GM18508 (cell line): ENCODE measurements at regions not wholly inside any gene's neighbourhood (a gene's known extent, or its start where the extent isn't known, plus 50 kb on each side); places are given as distances from the start of the nearest gene placed in this dataset.

ENCODE experiments used
- ATAC-seq: cut with Tn5 transposase; IDR thresholded peaks from one replicate; pipeline ENCODE4 v1.9.1; 2021; ENCODE audit warnings: moderate number of reproducible peaks; ENCODE audit not compliant: insufficient read depth, unreplicated experiment

DNA sequence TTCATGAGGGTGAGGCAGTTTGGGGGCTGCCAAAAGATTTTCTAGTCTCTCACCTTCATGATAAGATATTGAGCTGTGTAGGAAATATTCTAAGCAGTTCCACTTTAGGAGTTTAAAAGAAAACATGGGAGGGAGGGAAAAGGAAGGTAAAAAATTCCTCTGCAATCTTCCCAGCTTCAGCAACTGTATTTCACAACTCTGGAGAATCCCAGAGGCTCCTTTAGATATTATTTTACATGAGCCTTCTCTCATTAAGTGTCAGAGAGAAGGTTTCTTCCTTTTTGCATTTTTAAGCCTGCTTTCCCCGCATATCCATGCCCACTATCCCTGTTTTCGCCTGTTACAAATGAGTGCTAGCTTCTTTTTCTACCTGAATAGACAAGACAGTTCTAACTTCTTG is 289.4 kb downstream of the CHRM3 start:
- no peak for ATAC-seq

DNA sequence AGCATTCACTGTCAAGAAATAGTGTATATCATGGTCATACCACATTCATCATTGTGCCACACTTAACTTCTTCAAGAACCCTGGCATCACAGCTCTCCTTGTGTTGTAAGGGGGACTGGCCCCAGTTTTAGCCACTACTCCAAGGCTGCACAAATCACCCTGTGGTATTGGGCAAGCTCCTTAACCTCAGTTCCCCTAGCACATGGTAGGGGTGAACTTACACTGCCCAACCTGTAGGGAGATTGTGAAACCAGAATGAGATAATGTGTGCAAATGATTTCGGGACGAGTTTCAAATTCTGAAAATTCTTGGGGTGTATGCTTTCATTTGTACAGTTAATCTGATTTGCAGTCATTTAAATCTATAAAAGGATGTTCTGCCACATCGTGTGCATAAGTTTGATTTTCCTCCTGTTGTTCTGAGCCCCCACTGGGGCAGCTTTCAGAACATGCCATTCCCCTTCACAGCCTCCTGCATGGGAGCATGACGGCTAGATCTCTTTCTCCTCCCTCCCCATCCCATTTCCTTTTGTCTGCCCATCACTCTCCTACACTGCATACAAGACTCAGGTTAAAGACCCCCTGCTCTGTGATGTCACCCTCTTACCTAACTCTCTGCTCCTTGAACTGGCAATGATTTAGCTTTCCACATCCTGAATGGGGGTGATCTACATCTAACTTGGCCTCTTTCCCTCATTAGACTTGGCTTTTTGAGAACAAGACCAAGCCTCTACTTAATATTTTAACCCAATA is 290.3 kb downstream of the CHRM3 start:
- ATAC-seq: no peak

DNA sequence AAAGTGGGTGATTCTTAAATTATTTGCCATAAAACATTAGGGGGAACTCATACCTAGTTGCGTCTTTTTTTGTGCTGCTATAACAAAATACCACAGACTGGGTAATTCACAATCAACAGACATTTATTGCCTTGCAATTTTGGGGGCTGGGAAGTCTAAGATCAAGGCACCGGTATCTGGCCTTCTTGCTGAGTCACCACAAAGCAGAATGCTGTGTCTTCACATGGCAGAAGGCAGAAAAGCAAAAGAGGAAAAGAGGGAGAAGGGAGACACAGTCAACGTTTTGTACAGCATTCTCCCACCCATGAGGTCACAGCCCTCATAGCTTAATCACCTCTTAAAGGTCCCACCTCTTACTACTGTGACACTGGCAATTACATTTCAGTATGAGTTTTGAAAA is 291.0 kb downstream of the CHRM3 start:
- ATAC-seq: no peak

DNA sequence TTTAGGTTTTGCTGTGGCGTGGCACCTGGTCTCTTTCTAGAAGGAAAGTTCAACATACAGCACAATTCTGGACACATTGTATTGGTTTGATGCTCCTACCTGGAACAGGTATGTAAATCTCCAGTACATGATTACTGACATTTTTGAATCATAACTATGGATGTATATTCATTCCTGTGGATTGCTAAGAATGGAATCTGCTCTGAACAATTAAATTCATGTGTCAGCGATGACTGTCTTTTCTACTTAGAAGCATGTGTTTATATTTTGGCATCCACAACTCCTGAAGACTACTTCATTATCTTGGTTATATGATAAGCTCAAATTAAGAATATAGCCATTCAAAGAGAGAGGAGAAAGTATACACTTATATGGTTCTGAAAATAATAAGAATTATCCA is 291.8 kb downstream of the CHRM3 start:
- no peak for ATAC-seq

DNA sequence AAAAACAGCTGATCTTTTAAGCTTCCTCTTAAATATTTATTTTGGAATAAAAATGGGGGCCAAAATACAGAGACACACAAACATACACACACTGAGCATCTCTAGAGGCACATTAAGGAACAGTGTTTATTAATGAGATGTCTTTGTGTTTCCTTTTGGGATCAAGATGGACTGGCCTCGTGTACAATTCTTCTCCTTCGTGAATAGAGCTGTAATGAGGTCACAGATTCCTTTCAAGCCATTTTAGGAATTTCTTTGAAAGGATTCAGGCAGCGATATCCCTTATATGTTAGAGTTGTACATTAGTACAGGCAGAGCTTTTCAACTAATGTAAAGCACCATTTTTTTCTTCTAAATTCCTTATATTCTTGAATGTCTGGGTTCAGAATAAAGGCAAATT is 295.7 kb downstream of the CHRM3 start:
- ATAC-seq: no peak

DNA sequence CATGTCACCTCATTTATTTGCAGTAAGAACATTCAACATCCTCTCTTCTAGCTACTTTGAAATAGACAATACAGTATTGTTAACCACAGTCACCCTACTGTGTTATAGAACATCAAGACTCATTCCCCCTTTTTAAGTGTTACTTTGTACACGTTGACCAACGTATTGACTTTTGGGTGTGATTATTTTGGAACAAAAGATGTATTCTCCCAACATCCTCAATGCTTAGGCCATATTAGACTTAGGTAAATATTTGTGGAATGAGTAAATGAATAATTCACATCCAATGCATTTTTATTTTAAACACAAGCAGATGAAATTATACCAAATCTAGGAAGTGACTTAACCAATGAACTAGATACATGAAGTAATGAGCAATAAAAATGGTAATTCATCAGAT is 296.6 kb downstream of the CHRM3 start:
- no peak for ATAC-seq

DNA sequence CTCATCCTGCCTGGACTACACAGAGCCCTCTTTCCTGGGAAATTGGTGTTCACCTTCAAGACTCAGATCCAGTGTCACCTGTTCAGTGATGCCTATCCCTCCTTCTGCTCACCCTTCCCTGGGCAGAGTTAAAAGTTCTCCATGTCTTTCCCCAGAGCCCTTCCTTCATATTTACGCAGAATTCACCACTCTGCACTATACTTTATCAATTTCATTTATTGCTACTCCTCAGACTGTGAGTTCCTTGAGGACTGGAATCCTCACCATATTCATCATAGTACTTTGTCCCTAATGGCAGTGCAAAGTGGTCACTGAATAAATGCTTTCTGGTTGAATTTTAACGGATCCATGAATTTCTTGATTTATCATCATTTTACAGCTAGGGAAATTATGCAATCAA is 300.0 kb downstream of the CHRM3 start:
- no peak for ATAC-seq

DNA sequence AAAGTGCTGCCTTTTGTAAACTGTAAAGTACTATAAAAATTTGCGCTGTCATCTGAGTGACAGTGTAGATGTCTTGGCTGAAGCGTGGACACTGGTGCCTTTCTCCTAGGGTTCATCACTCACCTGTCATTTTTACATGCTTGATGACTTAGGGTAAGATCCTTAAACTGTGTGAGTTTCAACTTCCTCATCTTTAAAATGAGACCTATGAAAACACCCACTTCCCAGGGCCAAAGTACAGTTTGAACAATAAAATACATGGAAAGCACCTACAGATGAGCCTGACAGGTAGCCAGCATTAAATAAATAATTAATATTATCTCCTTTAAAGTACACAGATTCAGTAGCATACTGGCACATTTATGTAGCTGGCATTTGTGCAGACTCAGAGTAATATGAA is 309.9 kb downstream of the CHRM3 start:
- ATAC-seq: no peak

DNA sequence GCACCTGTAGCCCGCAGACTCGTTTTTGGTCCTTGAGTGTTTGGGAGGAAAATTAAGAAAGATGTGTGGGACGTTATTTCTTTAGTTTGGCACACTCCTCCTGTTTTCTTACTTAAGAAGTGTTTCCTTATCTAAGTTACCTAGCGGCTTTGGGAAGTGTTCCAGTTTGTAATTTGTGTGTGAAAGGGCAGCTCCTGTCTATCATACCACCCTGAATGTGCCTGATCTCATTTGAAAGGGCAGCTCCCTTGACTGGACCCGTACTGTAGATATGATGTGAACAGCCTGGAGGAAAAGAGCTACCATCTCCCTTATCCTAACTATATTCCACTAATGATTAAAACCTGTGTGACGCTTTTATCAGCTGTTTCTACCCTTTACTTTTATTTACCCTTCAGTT is 314.3 kb downstream of the CHRM3 start:
- no peak for ATAC-seq

DNA sequence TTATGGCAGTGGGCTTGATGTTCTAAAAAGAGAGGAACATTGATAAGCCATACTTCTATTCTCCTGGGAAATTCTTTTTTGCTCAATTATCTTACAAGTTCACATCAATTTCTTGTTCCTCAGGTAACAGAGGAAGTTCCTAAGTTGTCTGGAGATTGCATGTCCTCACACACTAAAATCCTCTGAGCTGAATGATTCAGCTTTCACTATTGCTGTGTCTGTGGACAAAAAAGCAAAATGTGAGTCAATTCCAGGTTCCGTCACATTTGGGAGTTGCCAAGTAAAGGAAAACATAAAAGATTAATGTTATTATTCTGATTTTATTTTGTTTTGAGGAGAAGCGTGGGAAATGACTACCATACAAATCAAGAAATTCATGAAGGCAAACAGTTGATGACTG is 316.7 kb downstream of the CHRM3 start:
- ATAC-seq: no peak

DNA sequence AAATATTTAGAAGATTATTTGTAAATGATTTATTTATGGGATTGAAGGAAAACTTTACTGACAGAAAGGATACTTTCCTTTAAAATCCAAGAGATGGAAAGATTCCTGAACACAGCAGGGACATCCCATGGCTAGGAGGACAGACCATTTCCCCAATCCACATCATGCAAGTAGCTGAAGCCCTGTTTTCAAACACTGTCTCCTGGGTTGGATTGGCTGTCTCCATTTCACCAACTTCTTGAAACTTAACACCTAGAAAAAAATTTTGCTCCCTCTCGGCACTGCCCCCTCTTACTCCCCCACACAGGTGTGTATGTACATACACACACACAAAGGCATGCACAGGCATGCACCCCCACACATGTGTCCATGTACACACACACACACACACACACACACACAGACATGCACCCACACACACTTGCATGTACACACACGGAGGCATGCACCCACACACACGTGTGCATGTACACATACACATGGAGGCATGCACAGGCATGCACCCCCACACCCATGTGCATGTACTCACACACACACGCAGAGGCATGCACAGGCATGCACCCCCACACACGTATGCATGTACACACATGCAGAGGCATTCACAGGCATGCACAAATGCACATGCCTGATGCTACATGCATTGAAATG is 320.0 kb downstream of the CHRM3 start:
- ATAC-seq: no peak

DNA sequence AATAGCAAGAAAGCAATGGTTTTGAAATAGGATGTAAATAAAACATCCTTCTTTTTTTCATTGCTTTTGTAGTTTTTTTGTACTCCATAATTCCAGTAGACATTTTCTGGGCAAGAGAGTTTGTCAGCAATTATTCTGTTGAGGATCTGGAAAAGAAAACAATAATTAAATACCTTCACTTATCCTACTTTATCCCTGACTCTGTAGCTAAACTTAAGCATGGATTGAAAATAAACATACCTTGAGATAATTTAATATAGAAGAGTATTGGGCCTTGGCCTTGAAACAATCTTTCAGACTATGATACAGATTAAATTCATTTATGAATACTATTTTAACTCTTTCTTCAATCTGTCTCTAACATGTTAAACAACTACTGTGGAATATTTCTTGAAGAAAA is 321.2 kb downstream of the CHRM3 start:
- no peak for ATAC-seq

DNA sequence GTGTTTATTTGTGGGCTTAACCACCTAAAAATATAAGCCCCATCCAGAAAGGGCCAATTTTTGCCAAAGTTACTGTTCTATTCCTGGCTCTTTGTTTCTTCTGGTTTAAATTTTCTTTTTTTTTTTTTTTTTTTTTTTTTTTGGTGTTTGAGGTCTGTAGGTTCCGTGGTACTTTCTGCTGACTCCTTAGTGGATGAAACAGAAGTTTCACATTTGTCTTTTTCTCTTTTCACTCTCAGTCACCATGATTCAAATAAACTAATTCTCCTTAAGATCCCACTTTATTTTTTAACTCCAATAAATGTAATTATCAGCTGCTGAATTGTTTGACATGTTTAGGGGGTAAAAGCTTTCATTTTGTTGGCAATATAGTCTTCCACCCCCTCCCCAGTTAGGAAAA is 322.3 kb downstream of the CHRM3 start:
- no peak for ATAC-seq

DNA sequence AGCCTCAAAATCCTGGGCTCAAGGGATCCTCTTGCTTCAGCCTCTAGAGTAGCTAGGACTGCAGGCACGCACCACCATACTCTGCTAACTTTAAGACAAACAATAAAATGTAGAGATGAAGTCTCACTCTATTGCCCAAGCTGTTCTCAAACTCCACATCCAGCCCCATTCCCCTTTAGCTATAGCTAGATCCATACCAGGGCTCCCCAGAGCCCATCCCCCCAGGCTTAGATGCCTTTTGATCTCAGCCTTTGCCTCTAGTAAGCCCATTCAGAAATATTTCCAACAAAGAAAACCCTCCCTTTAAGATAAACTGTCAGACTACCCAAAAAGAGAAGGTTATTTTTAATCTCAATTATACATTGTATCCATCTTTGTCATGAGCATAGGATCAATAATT is 325.4 kb downstream of the CHRM3 start:
- ATAC-seq: no peak

DNA sequence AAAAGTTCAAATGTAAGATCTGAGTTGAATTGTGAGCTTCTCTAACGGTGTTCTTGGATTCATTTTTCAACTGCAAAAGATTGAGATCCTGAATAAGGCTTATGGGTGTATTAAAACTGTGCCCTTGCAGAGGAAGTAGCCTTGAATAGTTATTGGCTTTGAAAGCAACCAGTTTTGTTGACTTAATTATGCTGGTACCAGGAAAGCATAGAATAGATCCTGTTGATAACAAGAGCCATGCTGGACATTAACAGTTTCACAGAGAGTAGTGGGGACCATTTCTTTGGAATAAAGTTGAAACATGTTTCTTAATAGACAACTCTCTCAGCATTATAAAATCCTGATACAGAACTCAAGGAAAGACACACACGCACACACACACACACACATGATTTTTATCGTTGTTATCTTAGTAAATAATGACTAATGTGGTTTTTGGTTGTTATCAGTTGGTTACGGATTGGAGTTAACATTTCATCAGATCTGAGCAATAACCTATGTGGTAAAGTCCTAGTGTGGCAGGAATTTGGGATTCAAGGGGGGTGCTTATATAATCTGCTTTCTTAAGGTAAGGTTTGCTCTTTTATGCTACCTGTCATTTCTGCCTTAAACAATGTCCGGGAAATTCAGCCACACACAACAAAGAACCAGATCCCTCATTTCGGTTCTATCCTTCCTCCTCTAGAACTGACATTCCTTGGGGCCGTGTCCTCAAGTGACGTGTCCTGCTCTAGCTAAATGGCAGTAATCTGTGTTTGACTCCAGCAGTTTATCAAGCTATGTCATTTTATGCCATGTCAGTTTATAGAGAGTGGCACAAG is 330.9 kb downstream of the CHRM3 start:
- ATAC-seq: no peak

DNA sequence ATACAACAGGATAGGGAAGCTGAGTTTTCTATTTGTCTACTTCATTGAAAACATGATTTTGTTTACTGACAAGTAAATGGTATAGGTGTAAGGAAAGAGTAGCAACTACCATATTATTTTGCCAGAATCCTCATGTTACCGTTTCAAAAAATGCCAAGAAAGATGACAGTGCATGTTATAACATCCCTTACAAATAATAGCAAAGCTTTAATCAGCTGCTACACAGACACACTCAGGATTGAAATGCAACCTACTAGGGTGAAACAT is 331.5 kb downstream of the CHRM3 start:
- ATAC-seq: no peak

DNA sequence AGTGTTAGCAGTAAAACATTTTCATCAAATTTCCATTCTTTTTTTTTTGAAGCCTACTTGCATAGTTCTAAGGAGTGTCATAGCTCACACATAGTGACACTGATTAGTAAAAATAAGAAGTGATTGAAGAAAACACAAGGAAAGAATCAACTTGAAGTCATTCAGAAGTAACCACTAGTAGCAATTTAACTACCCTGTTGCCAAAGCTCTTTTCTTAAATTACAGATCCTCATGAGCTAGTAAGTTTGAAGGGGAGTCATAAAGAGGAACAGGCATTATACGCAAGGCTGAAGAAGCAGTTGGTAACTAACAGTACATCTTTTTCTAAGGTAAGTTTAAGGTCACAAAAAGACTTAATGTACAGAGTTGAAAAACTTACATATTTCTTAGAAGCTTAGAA is 332.2 kb downstream of the CHRM3 start:
- no peak for ATAC-seq

DNA sequence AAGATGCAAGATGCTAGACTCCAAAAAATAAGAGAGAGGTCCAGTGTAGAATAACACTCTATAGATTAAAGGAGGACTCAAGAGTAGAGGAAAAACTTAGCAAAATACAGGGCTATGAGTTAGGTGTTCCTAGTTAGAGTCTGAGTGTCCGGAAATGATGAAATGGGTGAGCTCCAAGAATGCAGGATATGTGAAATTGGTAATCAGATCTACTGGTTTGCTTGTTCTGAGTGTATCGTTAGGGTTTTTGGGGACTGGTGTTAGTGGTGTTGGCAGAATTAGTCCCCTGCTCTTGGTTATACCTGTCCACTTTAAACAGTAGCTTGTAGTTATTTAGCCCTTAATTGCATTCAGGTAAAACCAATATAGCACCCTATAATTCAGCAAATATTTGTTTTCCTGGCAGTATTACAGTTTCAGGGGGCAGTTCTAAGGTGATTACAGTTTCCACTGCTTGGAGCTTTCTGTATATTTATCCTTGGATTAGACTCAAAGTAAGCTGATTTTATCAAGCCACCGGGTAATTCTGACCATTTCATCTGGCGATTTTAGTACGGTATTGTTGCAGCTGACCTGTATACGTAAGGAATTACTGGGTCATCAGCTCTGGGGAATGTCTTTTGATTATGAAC is 332.7 kb downstream of the CHRM3 start:
- ATAC-seq: no peak

DNA sequence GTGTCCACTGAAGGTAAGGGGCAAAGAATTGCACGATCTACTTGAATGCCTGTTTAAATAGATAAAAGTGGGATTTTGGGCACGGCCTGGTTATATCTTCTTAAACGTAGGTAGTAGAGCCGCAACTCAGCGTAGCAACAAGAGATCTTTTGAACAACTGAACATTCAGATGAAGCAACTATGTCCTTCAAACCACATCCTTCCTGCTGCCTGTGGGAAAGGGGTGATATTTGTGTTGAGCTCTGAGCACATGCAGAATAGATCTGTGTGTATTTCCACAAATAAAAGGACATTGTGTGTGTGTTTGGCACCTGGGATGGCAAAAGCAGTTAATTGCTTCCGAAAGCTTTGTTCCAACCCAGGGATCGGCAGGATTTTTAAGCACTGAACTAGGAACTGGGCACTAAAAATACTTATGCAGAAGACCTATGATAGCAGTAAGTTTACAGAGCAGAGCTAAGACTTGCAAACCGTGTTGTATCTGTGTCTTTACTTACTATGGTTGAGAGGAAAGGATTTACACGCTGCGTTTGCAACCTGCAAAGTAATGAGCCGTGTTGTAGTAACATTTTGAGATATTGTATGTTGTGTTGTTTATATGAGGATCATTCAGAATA is 333.4 kb downstream of the CHRM3 start:
- no peak for ATAC-seq

DNA sequence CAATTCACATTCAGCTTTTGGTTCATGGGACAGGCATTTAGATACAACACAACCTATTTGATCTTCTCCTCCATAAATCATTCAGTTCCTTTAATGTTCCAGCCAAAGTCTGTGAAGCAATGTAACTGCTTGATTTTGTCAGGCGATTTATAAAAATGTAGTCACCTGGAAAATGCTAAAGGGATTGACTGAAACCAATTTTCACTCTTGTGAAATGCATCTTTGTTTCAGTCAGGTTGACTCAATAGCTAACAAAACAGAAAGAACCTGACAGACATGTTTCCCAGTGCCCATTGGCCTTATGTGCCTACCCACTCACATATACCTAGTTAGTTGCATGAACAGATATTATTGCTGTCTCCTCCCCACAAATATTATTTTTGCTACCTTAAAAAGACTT is 335.7 kb downstream of the CHRM3 start:
- no peak for ATAC-seq
